ENCODE measurements at regions not wholly inside any gene's neighbourhood (a gene's known extent, or its start where the extent isn't known, plus 50 kb on each side); places are given as distances from the start of the nearest gene placed in this dataset.

DNA sequence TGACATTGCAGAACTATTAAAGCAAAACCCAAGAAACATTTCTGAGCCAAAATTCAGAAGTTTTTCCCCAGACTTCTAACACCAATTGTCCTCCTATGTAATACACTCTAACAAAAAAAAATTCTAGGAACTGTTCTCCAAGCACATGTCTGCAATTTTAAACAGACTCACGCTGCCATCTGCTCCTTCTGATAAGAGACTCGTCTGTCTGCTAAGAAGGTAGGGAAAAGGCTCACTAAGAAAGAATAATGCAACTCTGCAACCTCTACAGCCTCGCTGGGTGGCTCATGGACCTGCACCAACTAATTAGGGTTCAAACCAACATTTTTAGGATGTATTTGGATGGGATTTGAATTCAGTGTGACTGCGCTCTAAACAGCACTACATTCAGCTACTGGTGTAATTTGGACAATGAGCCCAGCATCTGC lies 366.5 kb downstream of the DSC3 start:
- TF ChIP-seq EZH2 (IDR thresholded peaks at IDR 0.05; ENCODE audit: borderline replicate concordance, insufficient read depth, low read depth, low read length, poor library complexity, severe bottlenecking): no peak
- TF ChIP-seq, protein P1, sequence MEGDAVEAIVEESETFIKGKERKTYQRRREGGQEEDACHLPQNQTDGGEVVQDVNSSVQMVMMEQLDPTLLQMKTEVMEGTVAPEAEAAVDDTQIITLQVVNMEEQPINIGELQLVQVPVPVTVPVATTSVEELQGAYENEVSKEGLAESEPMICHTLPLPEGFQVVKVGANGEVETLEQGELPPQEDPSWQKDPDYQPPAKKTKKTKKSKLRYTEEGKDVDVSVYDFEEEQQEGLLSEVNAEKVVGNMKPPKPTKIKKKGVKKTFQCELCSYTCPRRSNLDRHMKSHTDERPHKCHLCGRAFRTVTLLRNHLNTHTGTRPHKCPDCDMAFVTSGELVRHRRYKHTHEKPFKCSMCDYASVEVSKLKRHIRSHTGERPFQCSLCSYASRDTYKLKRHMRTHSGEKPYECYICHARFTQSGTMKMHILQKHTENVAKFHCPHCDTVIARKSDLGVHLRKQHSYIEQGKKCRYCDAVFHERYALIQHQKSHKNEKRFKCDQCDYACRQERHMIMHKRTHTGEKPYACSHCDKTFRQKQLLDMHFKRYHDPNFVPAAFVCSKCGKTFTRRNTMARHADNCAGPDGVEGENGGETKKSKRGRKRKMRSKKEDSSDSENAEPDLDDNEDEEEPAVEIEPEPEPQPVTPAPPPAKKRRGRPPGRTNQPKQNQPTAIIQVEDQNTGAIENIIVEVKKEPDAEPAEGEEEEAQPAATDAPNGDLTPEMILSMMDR (IDR thresholded peaks at IDR 0.05): no peak
- WGBS (ENCODE audit: insufficient coverage): no CpG with 5 or more reads among the region's 4 CpGs
- DNase-seq (no peak), ATAC-seq (ENCODE audit: low read depth) (no peak)
- no peaks in the 10 kb centered on the region for H4K20me1 ChIP-seq (ENCODE audit: control insufficient read depth, insufficient read depth, low read length, poor library complexity, severe bottlenecking)
- no peak overlapping the region for H3K27ac Mint-ChIP-seq
- no peaks in the 10 kb centered on the region for H3K4me1 Mint-ChIP-seq
- no peaks in the 10 kb centered on the region for H3K4me1 ChIP-seq (ENCODE audit: control insufficient read depth in 2 of 2, insufficient read depth in 2 of 2, low read length in 2 of 2)
- H3K9me3 ChIP-seq (ENCODE audit: control extremely low read depth in 1 of 3, control insufficient read depth in 2 of 3, insufficient read depth in 1 of 3, low read length in 2 of 3): no peaks in the 10 kb centered on the region
- H3K4me3 Mint-ChIP-seq: no peak overlapping the region
- no peaks in the 10 kb centered on the region for H3K36me3 ChIP-seq (replicated peaks in 1 of 2; ENCODE audit: control extremely low read depth in 1 of 2, control insufficient read depth in 1 of 2, extremely low read depth in 1 of 2, insufficient read depth in 2 of 2, low read length in 1 of 2)
- ChIA-PET CTCF (no interaction called here), POLR2A (no interaction called here)
- H3K79me2 ChIP-seq (ENCODE audit: control insufficient read depth, insufficient read depth, low read length): no peaks in the 10 kb centered on the region
- H3K9me3 Mint-ChIP-seq (ENCODE audit: insufficient read depth): peaks cover 2% of the 10 kb centered on the region
- H3K27ac ChIP-seq (ENCODE audit: low read length in 2 of 2): no peak overlapping the region
- no peaks in the 10 kb centered on the region for H3K27me3 Mint-ChIP-seq
- no peaks in the 10 kb centered on the region for H3K27me3 ChIP-seq (replicated peaks in 1 of 4; ENCODE audit: control extremely low read depth in 1 of 4, control insufficient read depth in 3 of 4, insufficient read depth in 4 of 4, low read length in 3 of 4)
- H3K4me2 ChIP-seq (replicated peaks; ENCODE audit: low read depth, low read length, poor library complexity, severe bottlenecking): no peak overlapping the region
- H3K4me3 ChIP-seq (ENCODE audit: control extremely low read depth in 1 of 5, extremely low read depth in 1 of 5, insufficient read depth in 1 of 5, low read depth in 2 of 5, low read length in 4 of 5): no peak overlapping the region
- intact Hi-C loops (cut with micrococcal nuclease): no loop called here
- H2AFZ ChIP-seq (ENCODE audit: insufficient read depth, low read depth, low read length, poor library complexity, severe bottlenecking): no peak overlapping the region
- H3K9ac ChIP-seq (ENCODE audit: low read length): no peak overlapping the region

DNA sequence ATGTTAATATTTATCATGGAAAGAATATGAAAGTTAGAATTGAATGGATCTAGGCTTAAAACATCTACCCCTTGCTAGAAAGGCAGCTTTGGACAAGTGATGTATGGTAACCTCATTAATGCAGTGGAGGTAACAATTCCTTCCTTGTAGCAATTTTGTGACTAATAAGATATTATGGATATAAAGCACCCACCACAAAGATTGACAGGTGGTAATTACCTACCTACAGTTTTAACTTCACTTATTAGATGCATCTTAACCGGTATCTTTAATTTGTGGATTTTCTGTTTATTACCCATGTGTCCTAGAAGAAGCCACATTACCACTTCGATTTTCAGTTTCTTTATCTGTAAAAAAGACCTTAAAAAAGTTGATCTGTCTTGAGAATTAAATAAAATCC lies 367.0 kb downstream of the DSC3 start:
- no peaks in the 10 kb centered on the region for H3K36me3 ChIP-seq (replicated peaks in 1 of 2; ENCODE audit: control extremely low read depth in 1 of 2, control insufficient read depth in 1 of 2, extremely low read depth in 1 of 2, insufficient read depth in 2 of 2, low read length in 1 of 2)
- H3K27ac ChIP-seq (ENCODE audit: low read length in 2 of 2): no peak overlapping the region
- no peak overlapping the region for H3K4me2 ChIP-seq (replicated peaks; ENCODE audit: low read depth, low read length, poor library complexity, severe bottlenecking)
- no peaks in the 10 kb centered on the region for H3K79me2 ChIP-seq (ENCODE audit: control insufficient read depth, insufficient read depth, low read length)
- intact Hi-C loops (cut with micrococcal nuclease): no loop called here
- no peaks in the 10 kb centered on the region for H4K20me1 ChIP-seq (ENCODE audit: control insufficient read depth, insufficient read depth, low read length, poor library complexity, severe bottlenecking)
- POLR2A ChIA-PET: no interaction called here
- no CpG with 5 or more reads among the region's 2 CpGs for WGBS (ENCODE audit: insufficient coverage)
- Mint-ChIP-seq H3K27ac (no peak overlapping the region), H3K9me3 (ENCODE audit: insufficient read depth) (peaks cover 2% of the 10 kb centered on the region), H3K4me3 (no peak overlapping the region), H3K27me3 (no peaks in the 10 kb centered on the region), H3K4me1 (no peaks in the 10 kb centered on the region)
- no peaks in the 10 kb centered on the region for H3K9me3 ChIP-seq (ENCODE audit: control extremely low read depth in 1 of 3, control insufficient read depth in 2 of 3, insufficient read depth in 1 of 3, low read length in 2 of 3)
- H3K4me1 ChIP-seq (ENCODE audit: control insufficient read depth in 2 of 2, insufficient read depth in 2 of 2, low read length in 2 of 2): no peaks in the 10 kb centered on the region
- H3K4me3 ChIP-seq (ENCODE audit: control extremely low read depth in 1 of 5, extremely low read depth in 1 of 5, insufficient read depth in 1 of 5, low read depth in 2 of 5, low read length in 4 of 5): no peak overlapping the region
- ATAC-seq (ENCODE audit: low read depth): no peak
- no peak overlapping the region for H3K9ac ChIP-seq (ENCODE audit: low read length)
- TF ChIP-seq EZH2 (IDR thresholded peaks at IDR 0.05; ENCODE audit: borderline replicate concordance, insufficient read depth, low read depth, low read length, poor library complexity, severe bottlenecking): no peak
- TF ChIP-seq, protein P1 (IDR thresholded peaks at IDR 0.05): no peak
- no peak for DNase-seq
- CTCF ChIA-PET: no interaction called here
- H3K27me3 ChIP-seq (replicated peaks in 1 of 4; ENCODE audit: control extremely low read depth in 1 of 4, control insufficient read depth in 3 of 4, insufficient read depth in 4 of 4, low read length in 3 of 4): no peaks in the 10 kb centered on the region
- H2AFZ ChIP-seq (ENCODE audit: insufficient read depth, low read depth, low read length, poor library complexity, severe bottlenecking): no peak overlapping the region

All from B cell (primary cell).